Bronchial epithelial cell (primary cell): ENCODE measurements at regions not wholly inside any gene's neighbourhood (a gene's known extent, or its start where the extent isn't known, plus 50 kb on each side); places are given as distances from the start of the nearest gene placed in this dataset.

ENCODE experiments used
- DNase-seq: peaks from one replicate; pipeline ENCODE4 v3.0.0-alpha.2; 2010; ENCODE audit warnings: low read depth
- FAIRE-seq: peaks from 2 replicates; lab custom pipeline; 2011; peaks lifted over from hg19 to GRCh38; lab: Jason Lieb, UNC
- H3K27me3 ChIP-seq: 2 replicates; pipeline ENCODE4 v1.5.1; 2011; ENCODE audit warnings: low read length; ENCODE audit not compliant: control insufficient read depth, insufficient read depth
- H3K36me3 ChIP-seq: 2 replicates; pipeline ENCODE4 v1.5.1; 2011; ENCODE audit warnings: low read length; ENCODE audit not compliant: control insufficient read depth, insufficient read depth
- H3K4me3 ChIP-seq: 2 replicates; pipeline ENCODE4 v1.5.1; 2011; ENCODE audit warnings: mild to moderate bottlenecking, low read depth, low read length, control low read depth
- CTCF ChIP-seq: IDR thresholded peaks from 2 replicates; pipeline ENCODE4 v1.5.1; 2011; ENCODE audit warnings: mild to moderate bottlenecking, moderate library complexity, low read length, control low read depth, inconsistent platforms; ENCODE audit not compliant: insufficient read depth, severe bottlenecking

DNA sequence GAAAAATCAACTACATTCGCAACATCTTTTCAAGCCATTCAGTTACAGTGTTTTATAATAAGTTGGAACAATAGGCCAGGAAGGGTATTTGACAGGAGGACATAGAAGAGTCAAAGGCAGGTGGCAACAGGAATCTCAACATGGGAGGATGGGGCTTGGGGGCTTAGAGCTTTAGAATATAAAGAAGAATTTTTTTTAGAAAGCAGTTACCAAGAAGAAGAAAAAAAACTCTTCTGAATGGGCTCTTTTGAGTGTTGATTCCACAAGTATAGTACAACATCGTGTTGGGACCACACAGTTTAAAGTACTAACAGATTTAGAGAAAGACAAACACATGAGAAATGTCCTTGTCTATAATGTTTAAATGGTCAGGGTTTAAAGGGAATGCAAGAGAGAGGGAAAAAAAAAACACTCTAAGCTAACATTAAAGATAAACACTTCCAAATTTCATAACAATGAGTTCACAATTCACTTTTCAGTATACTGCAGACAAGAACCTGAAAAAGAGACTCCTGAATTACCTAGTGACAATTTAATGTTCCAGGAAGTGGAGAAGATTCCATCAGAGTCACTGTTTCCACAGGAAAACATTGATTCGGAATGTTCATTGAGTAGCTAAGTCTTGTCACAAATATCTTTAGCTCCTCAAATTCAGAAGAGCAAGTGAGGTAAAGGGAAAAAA lies 282.3 kb downstream of the DEPDC1B start:
- Histone ChIP-seq H3K36me3 (no peaks in the 10 kb centered on the region), H3K4me3 (no peak overlapping the region), H3K27me3 (no peaks in the 10 kb centered on the region)
- no peak for DNase-seq
- TF ChIP-seq CTCF, result no peak
- no peak for FAIRE-seq

- TF ChIP-seq CTCF, result no peak
- no peak overlapping the region for H3K4me3 ChIP-seq
- DNase-seq, result no peak
- H3K36me3 ChIP-seq, result no peaks in the 10 kb centered on the region
- FAIRE-seq, result no peak
- no peaks in the 10 kb centered on the region for H3K27me3 ChIP-seq
Observed at GRCh38 chr5:60415443-60415842, 284.5 kb downstream of the DEPDC1B start.

- Histone ChIP-seq H3K36me3 (no peaks in the 10 kb centered on the region), H3K27me3 (no peaks in the 10 kb centered on the region), H3K4me3 (no peak overlapping the region)
- no peak for FAIRE-seq
- peak; percentile 38 for DNase-seq
- TF ChIP-seq CTCF, result no peak
Observed at GRCh38 chr5:60410427-60410826, 289.5 kb downstream of the DEPDC1B start.

DNA sequence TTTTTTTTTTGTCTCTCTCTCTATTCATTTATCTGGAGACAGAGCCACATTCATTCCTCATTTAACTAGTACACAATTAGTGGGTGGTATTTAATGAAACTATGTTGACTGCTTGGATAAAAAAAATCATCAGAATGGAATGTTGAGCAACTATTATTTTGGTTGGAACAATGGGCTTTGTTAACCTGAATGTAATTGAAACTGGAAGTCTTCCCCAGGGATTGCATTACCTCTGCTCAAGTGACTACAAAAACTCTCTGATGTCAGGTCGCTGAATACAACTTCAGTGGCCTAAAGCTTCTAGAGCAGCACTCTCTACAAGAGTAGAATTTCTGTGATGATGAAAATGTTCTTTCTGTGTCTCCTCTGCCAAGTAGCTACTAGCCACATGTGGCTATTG lies 295.8 kb downstream of the DEPDC1B start:
- no peaks in the 10 kb centered on the region for H3K36me3 ChIP-seq
- FAIRE-seq (no peak), DNase-seq (peak; percentile 25)
- no peak for TF ChIP-seq CTCF
- no peaks in the 10 kb centered on the region for H3K27me3 ChIP-seq
- H3K4me3 ChIP-seq, result no peak overlapping the region

- Histone ChIP-seq H3K4me3 (no peak overlapping the region), H3K36me3 (no peaks in the 10 kb centered on the region), H3K27me3 (no peaks in the 10 kb centered on the region)
- FAIRE-seq (no peak), DNase-seq (no peak)
- TF ChIP-seq CTCF, result no peak
Observed at GRCh38 chr5:60403343-60404006, 296.5 kb downstream of the DEPDC1B start.
